ENCODE measurements at regions not wholly inside any gene's neighbourhood (a gene's known extent, or its start where the extent isn't known, plus 50 kb on each side); places are given as distances from the start of the nearest gene placed in this dataset.

DNA sequence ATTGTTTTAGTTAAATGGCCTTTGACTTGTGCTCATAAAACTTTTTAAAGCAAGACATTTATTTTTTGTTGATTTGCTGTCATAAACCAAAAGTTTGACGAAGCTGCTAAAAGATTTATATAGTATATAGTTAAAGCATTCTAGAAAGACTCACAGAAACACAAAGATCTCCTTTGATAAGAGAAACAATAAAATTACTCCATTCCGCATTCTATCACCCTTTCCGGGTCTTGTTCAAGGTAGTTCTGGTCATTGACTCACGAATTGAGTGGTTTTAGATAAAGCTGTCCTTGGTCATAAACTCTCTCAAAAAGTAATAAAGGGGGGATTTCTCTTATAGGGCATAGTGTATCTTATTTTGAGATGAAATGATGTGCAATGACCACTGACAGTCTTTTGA, 1010.5 kb upstream of the NCAM2 start:
- no peak overlapping the region for H3K27ac ChIP-seq
- TF ChIP-seq CTCF (IDR thresholded peaks at IDR 0.05 in 4 of 5, conservative IDR thresholded peaks at IDR 0.05 in 1 of 5) = no peak
- TF ChIP-seq POLR2A (IDR thresholded peaks at IDR 0.05) = no peak
- DNase-seq (no peak), ATAC-seq (no peak)
- no peaks in the 10 kb centered on the region for H3K4me1 ChIP-seq
- intact Hi-C loops (cut with DNase I; ENCODE audit: low total_unique reads) = no loop called here
- H3K9me3 ChIP-seq = no peaks in the 10 kb centered on the region
- in situ Hi-C loops (cut with MboI; ENCODE audit: low sequenced_read_pairs in 4 of 4) = no loop called here
- H3K4me3 ChIP-seq = no peak overlapping the region
- no peaks in the 10 kb centered on the region for H3K36me3 ChIP-seq
- H3K27me3 ChIP-seq = no peaks in the 10 kb centered on the region

- in situ Hi-C loops (cut with MboI; ENCODE audit: low sequenced_read_pairs in 4 of 4) = no loop called here
- no peak for DNase-seq
- Histone ChIP-seq H3K4me1 (no peaks in the 10 kb centered on the region), H3K27me3 (no peaks in the 10 kb centered on the region), H3K27ac (no peak overlapping the region), H3K4me3 (no peak overlapping the region), H3K9me3 (no peaks in the 10 kb centered on the region), H3K36me3 (no peaks in the 10 kb centered on the region)
- intact Hi-C loops (cut with DNase I; ENCODE audit: low total_unique reads) = no loop called here
- no peak for ATAC-seq
- TF ChIP-seq CTCF (IDR thresholded peaks at IDR 0.05 in 4 of 5, conservative IDR thresholded peaks at IDR 0.05 in 1 of 5) = no peak
- TF ChIP-seq POLR2A (IDR thresholded peaks at IDR 0.05) = no peak
These were observed 1005.7 kb upstream of the NCAM2 start for GRCh38 chr21:19992540-19992939.

DNA sequence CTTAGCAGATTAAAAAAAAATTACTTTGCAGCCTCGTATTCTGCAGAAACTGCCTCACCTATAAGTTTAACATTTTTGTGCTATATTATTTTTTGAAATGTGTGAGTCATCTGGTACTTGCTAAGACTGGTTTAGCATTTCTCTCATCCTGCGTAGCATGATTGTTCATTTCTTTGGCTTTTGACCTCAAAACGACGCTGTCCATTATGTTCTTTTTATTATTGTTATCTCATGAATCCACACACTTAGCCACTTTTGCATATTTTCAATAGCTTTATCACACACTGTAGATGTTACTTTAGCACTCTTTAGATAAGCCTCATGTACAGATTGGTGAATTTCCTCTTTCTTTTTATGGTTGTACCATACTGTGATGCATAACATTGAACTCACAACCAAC, 1004.9 kb upstream of the NCAM2 start:
- intact Hi-C loops (cut with DNase I; ENCODE audit: low total_unique reads) = no loop called here
- Histone ChIP-seq H3K27me3 (no peaks in the 10 kb centered on the region), H3K36me3 (no peaks in the 10 kb centered on the region), H3K4me3 (no peak overlapping the region), H3K27ac (no peak overlapping the region), H3K9me3 (no peaks in the 10 kb centered on the region), H3K4me1 (no peaks in the 10 kb centered on the region)
- DNase-seq (no peak), ATAC-seq (no peak)
- in situ Hi-C loops (cut with MboI; ENCODE audit: low sequenced_read_pairs in 4 of 4) = no loop called here
- TF ChIP-seq POLR2A (IDR thresholded peaks at IDR 0.05) (no peak), CTCF (IDR thresholded peaks at IDR 0.05 in 4 of 5, conservative IDR thresholded peaks at IDR 0.05 in 1 of 5) (no peak)

DNA sequence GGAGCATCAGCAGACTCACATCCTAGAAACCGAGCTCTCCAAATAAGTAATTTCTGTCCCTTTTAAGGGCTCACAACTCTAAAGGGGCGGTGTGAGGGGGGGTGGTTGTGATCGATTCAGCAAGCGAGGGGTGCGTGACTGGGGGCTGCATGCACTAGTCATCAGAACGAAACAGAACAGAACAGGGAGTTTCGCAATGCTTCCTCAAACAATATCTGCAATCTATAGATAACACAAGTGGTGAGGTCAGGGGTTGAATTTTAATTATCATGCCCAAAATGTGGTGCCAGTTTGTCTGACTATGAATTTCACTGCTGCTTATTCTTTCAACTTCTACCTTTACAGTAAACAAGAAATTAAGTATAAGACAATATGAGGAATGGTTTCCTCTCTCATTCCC, 1003.0 kb upstream of the NCAM2 start:
- H3K4me3 ChIP-seq = no peak overlapping the region
- H3K27me3 ChIP-seq = no peaks in the 10 kb centered on the region
- in situ Hi-C loops (cut with MboI; ENCODE audit: low sequenced_read_pairs in 4 of 4) = no loop called here
- H3K27ac ChIP-seq = no peak overlapping the region
- TF ChIP-seq CTCF (IDR thresholded peaks at IDR 0.05 in 4 of 5, conservative IDR thresholded peaks at IDR 0.05 in 1 of 5) (no peak), POLR2A (IDR thresholded peaks at IDR 0.05) (no peak)
- DNase-seq (no peak), ATAC-seq (no peak)
- H3K4me1 ChIP-seq = no peaks in the 10 kb centered on the region
- intact Hi-C loops (cut with DNase I; ENCODE audit: low total_unique reads) = no loop called here
- no peaks in the 10 kb centered on the region for H3K36me3 ChIP-seq
- H3K9me3 ChIP-seq = no peaks in the 10 kb centered on the region

DNA sequence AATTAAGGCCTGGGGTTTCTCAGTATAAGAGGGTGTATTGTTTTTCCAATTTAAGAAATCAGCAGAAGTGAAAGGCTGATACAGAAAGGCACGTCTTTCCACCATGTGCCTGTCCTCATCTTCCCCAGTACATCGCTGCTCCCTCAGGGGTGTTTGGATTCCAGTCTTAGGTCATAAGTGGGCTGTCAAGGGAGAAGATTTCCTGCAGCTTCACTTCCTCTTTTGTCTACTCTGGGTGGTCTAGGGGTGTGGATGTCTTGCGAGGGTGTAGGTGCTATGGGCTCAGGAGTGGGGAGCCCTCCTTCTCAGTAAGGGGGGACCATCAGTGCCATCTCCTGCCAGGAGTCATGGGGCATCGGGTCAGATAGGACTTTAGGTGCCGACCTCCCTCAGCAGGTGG, 999.8 kb upstream of the NCAM2 start:
- in situ Hi-C loops (cut with MboI; ENCODE audit: low sequenced_read_pairs in 4 of 4) (no loop called here), intact Hi-C loops (cut with DNase I; ENCODE audit: low total_unique reads) (no loop called here)
- no peaks in the 10 kb centered on the region for H3K27me3 ChIP-seq
- H3K27ac ChIP-seq = no peak overlapping the region
- ATAC-seq = no peak
- no peak for DNase-seq
- H3K4me1 ChIP-seq = no peaks in the 10 kb centered on the region
- no peaks in the 10 kb centered on the region for H3K9me3 ChIP-seq
- TF ChIP-seq POLR2A (IDR thresholded peaks at IDR 0.05) = no peak
- no peak for TF ChIP-seq CTCF (IDR thresholded peaks at IDR 0.05 in 4 of 5, conservative IDR thresholded peaks at IDR 0.05 in 1 of 5)
- no peaks in the 10 kb centered on the region for H3K36me3 ChIP-seq
- H3K4me3 ChIP-seq = no peak overlapping the region

Data from gastrocnemius medialis (tissue), 4 donors.